ENCODE measurements at regions not wholly inside any gene's neighbourhood (a gene's known extent, or its start where the extent isn't known, plus 50 kb on each side); places are given as distances from the start of the nearest gene placed in this dataset.

GRCh38 chr5:89470658-89471057 is 587.7 kb upstream of the MEF2C start:
- H3K4me3 ChIP-seq (replicated peaks; ENCODE audit: low read depth, low read length) = no peak overlapping the region
- H3K27me3 ChIP-seq (replicated peaks; ENCODE audit: control insufficient read depth, insufficient read depth, low read length) = no peaks in the 10 kb centered on the region
- TF ChIP-seq CTCF (IDR thresholded peaks at IDR 0.05; ENCODE audit: insufficient read depth, low read length, poor library complexity, severe bottlenecking) = no peak
- H3K36me3 ChIP-seq (ENCODE audit: control insufficient read depth, insufficient read depth, low read length) = no peaks in the 10 kb centered on the region
- DNase-seq (ENCODE audit: extremely low read depth, insufficient read length) = no peak

- Histone ChIP-seq H3K36me3 (ENCODE audit: control insufficient read depth, insufficient read depth, low read length) (no peaks in the 10 kb centered on the region), H3K4me3 (replicated peaks; ENCODE audit: low read depth, low read length) (no peak overlapping the region), H3K27me3 (replicated peaks; ENCODE audit: control insufficient read depth, insufficient read depth, low read length) (no peaks in the 10 kb centered on the region)
- no peak for TF ChIP-seq CTCF (IDR thresholded peaks at IDR 0.05; ENCODE audit: insufficient read depth, low read length, poor library complexity, severe bottlenecking)
- no peak for DNase-seq (ENCODE audit: extremely low read depth, insufficient read length)
These were observed 575.3 kb upstream of the MEF2C start for GRCh38 chr5:89458332-89458656.

- no peak for DNase-seq (ENCODE audit: extremely low read depth, insufficient read length)
- H3K36me3 ChIP-seq (ENCODE audit: control insufficient read depth, insufficient read depth, low read length) = no peaks in the 10 kb centered on the region
- no peak overlapping the region for H3K4me3 ChIP-seq (replicated peaks; ENCODE audit: low read depth, low read length)
- TF ChIP-seq CTCF (IDR thresholded peaks at IDR 0.05; ENCODE audit: insufficient read depth, low read length, poor library complexity, severe bottlenecking) = no peak
- H3K27me3 ChIP-seq (replicated peaks; ENCODE audit: control insufficient read depth, insufficient read depth, low read length) = no peaks in the 10 kb centered on the region
These were observed 574.7 kb upstream of the MEF2C start for GRCh38 chr5:89457411-89458331.

GRCh38 chr5:89452081-89452480 is 569.1 kb upstream of the MEF2C start:
- H3K27me3 ChIP-seq (replicated peaks; ENCODE audit: control insufficient read depth, insufficient read depth, low read length) = no peaks in the 10 kb centered on the region
- no peak for TF ChIP-seq CTCF (IDR thresholded peaks at IDR 0.05; ENCODE audit: insufficient read depth, low read length, poor library complexity, severe bottlenecking)
- no peaks in the 10 kb centered on the region for H3K36me3 ChIP-seq (ENCODE audit: control insufficient read depth, insufficient read depth, low read length)
- no peak overlapping the region for H3K4me3 ChIP-seq (replicated peaks; ENCODE audit: low read depth, low read length)
- DNase-seq (ENCODE audit: extremely low read depth, insufficient read length) = no peak

GRCh38 chr5:89451263-89451662 is 568.3 kb upstream of the MEF2C start:
- no peak for TF ChIP-seq CTCF (IDR thresholded peaks at IDR 0.05; ENCODE audit: insufficient read depth, low read length, poor library complexity, severe bottlenecking)
- no peaks in the 10 kb centered on the region for H3K36me3 ChIP-seq (ENCODE audit: control insufficient read depth, insufficient read depth, low read length)
- DNase-seq (ENCODE audit: extremely low read depth, insufficient read length) = no peak
- H3K27me3 ChIP-seq (replicated peaks; ENCODE audit: control insufficient read depth, insufficient read depth, low read length) = no peaks in the 10 kb centered on the region
- no peak overlapping the region for H3K4me3 ChIP-seq (replicated peaks; ENCODE audit: low read depth, low read length)
